ENCODE measurements at regions not wholly inside any gene's neighbourhood (a gene's known extent, or its start where the extent isn't known, plus 50 kb on each side); places are given as distances from the start of the nearest gene placed in this dataset.
A peak's percentile ranks its signal among the peaks of the same experiment; 100 is the strongest.

- Histone ChIP-seq H3K4me3 (no peak overlapping the region), H3K4me1 (replicated peaks in 1 of 2; ENCODE audit: control insufficient read depth in 2 of 2, insufficient read depth in 2 of 2, low read length in 2 of 2) (peaks cover 16 to 20% of the 10 kb centered on the region in 2 experiments), H3K27me3 (ENCODE audit: control insufficient read depth in 2 of 2, insufficient read depth in 2 of 2, low read length in 2 of 2) (no peaks in the 10 kb centered on the region; a peak in 1 of 5 replicates), H3K36me3 (ENCODE audit: control insufficient read depth, insufficient read depth, low read length) (no peaks in the 10 kb centered on the region), H4K20me1 (replicated peaks; ENCODE audit: control insufficient read depth, insufficient read depth, low read length) (0 out of 2 replicates have a peak, but pooled peaks cover 3% of the 10 kb centered on the region), H2AFZ (ENCODE audit: low read depth, low read length) (peak overlapping the region; percentile 76), H3K9ac (ENCODE audit: insufficient read depth in 1 of 2, low read depth in 2 of 2, low read length in 2 of 2) (peak overlapping the region in 1 of 2 experiments; percentile 22; a peak in 2 of 4 replicates), H3K27ac (ENCODE audit: extremely low read depth, low read depth, low read length) (no peak overlapping the region), H3K4me2 (ENCODE audit: insufficient read depth, low read length) (no peak overlapping the region), H3K9me1 (ENCODE audit: control insufficient read depth, insufficient read depth, low read length) (no peaks in the 10 kb centered on the region), H3K79me2 (ENCODE audit: control insufficient read depth, insufficient read depth, low read length) (no peaks in the 10 kb centered on the region), H3K9me3 (replicated peaks; ENCODE audit: control insufficient read depth, insufficient read depth, low read depth, low read length) (no peaks in the 10 kb centered on the region)
- DNase-seq (ENCODE audit: extremely low read depth in 1 of 4, low spot score in 3 of 4): no peak
- in situ Hi-C loops (cut with MboI) (no loop called here), intact Hi-C loops (cut with micrococcal nuclease) (no loop called here)
- ChIA-PET CTCF (ENCODE audit: low intra/inter-chr PET ratio) (no interaction called here), POLR2A (interaction anchor here (0.6 kb wide), 1 partner anchor 64 kb away, joined by 3 read pairs; no protein-coding TSS in a partner anchor)
- WGBS (ENCODE audit: insufficient coverage, low coverage, missing lambda C conversion rate): 47% methylated on average over 16 of the region's 16 CpGs
- no peak for FAIRE-seq
- no peak for ATAC-seq
- BruUV-seq (replicated peaks): no TSS peak
- TF ChIP-seq ZFP36 (IDR thresholded peaks at IDR 0.05; ENCODE audit: low read depth, low read length, partially characterized antibody) (peak; percentile 88), VEZF1 (CRISPR knock-in tag; IDR thresholded peaks at IDR 0.05) (no peak)
Observed at GRCh38 chr20:50353289-50353961, 156.8 kb upstream of the PTPN1 start.

All from K562 (cell line).